Loucy (cell line): ENCODE measurements at regions not wholly inside any gene's neighbourhood (a gene's known extent, or its start where the extent isn't known, plus 50 kb on each side); places are given as distances from the start of the nearest gene placed in this dataset.

Source experiments
- CTCF ChIP-seq: fragments of 200-600 bp; sonication (generic); conservative IDR thresholded peaks from 2 replicates; pipeline ENCODE4 v1.5.1; 2014; ENCODE audit warnings: mild to moderate bottlenecking, antibody characterized with exemption, low read length
- EZH2phosphoT487 ChIP-seq: fragments of 200-600 bp; IDR thresholded peaks from 2 replicates; pipeline ENCODE4 v1.6.1; 2018; ENCODE audit warnings: antibody characterized with exemption, mild to moderate bottlenecking, moderate library complexity, borderline replicate concordance

GRCh38 chr2:223187256-223187655, 135.3 kb downstream of the KCNE4 start:
- no peak for TF ChIP-seq CTCF
- TF ChIP-seq EZH2phosphoT487, result no peak
